H1 (cell line): ENCODE measurements at regions not wholly inside any gene's neighbourhood (a gene's known extent, or its start where the extent isn't known, plus 50 kb on each side); places are given as distances from the start of the nearest gene placed in this dataset.

Experiments
- GABPA ChIP-seq: IDR thresholded peaks from 2 replicates; pipeline ENCODE4 v1.6.1; 2011; ENCODE audit warnings: mild to moderate bottlenecking, low read length, moderate library complexity, borderline replicate concordance; ENCODE audit not compliant: insufficient read depth
- HDAC2 ChIP-seq, 2 experiments: fragments of 300-600 bp in 1 of 2; sonication (generic) in 1 of 2; IDR thresholded peaks; 2 replicates each; pipeline ENCODE4 v1.6.1; 2011 to 2012; ENCODE audit warnings: low read depth in 2 of 2, low read length in 2 of 2, mild to moderate bottlenecking in 2 of 2, moderate library complexity in 2 of 2, borderline replicate concordance in 1 of 2, inconsistent platforms in 1 of 2
- RAD21 ChIP-seq, 2 experiments: IDR thresholded peaks in 1 of 2; conservative IDR thresholded peaks in 1 of 2; 2 replicates each; pipeline ENCODE4 v1.6.1; 2011; ENCODE audit warnings: low read depth in 2 of 2, low read length in 2 of 2, improper control_type of control experiment in 1 of 2, inconsistent platforms in 1 of 2, mild to moderate bottlenecking in 1 of 2, moderate library complexity in 1 of 2
- RNF2 ChIP-seq: fragments of 200-900, 300-1000 bp; sonication (generic); IDR thresholded peaks from 2 replicates; pipeline ENCODE4 v1.7.1; 2016; ENCODE audit warnings: borderline replicate concordance, low read depth, mild to moderate bottlenecking, antibody characterized with exemption, low read length; ENCODE audit not compliant: poor library complexity, severe bottlenecking; ENCODE audit errors: missing control alignments
- SIN3A ChIP-seq, 2 experiments: IDR thresholded peaks in 1 of 2; conservative IDR thresholded peaks in 1 of 2; 2 replicates each; pipeline ENCODE4 v1.6.1; 2011 to 2012; ENCODE audit warnings: low read length in 2 of 2, improper control_type of control experiment in 1 of 2, low read depth in 1 of 2, mild to moderate bottlenecking in 1 of 2
- SIRT6 ChIP-seq: IDR thresholded peaks from one replicate; pipeline ENCODE4 v1.7.1; 2012; ENCODE audit warnings: low read length, inconsistent platforms
- SP2 ChIP-seq: IDR thresholded peaks from 2 replicates; pipeline ENCODE4 v1.6.1; 2012; ENCODE audit warnings: mild to moderate bottlenecking, low read length, inconsistent platforms
- TF ChIP-seq, protein P1 (sequence below): fragments of 300-600 bp; sonication (generic); IDR thresholded peaks from 2 replicates; pipeline ENCODE4 v1.7.1; 2012; ENCODE audit warnings: low read length, moderate library complexity, mild to moderate bottlenecking, inconsistent platforms; ENCODE audit not compliant: insufficient replicate concordance
- TF ChIP-seq, protein P2 (sequence below): IDR thresholded peaks from 2 replicates; pipeline ENCODE4 v1.6.1; 2011; ENCODE audit warnings: low read length, improper control_type of control experiment

DNA sequence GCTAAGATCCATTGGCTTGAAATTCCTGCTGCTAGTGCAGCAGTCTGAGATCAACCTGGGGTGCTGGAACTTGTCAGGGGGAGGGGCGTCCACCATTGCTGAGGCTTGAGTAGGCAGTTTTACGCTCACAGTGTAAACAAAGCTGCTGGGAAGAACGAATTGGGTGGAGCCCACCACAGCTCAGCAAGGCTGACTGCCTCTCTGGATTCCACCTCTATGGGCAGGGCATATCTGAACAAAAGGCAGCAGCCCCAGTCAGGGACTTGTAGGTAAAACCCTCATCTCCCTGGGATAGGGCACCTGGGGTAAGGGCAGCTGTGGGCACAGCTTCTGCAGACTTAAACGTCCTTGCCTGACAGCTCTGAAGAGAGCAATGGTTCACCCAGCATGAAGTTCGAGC is 191.7 kb downstream of the ALG10B start (continued):
- TF ChIP-seq HDAC2 (IDR thresholded peaks at IDR 0.05; ENCODE audit: borderline replicate concordance in 1 of 2, low read depth in 2 of 2, low read length in 2 of 2) (no peak), GABPA (no peak), RAD21 (IDR thresholded peaks at IDR 0.05 in 1 of 2, conservative IDR thresholded peaks at IDR 0.05 in 1 of 2; ENCODE audit: low read depth in 2 of 2, low read length in 2 of 2) (no peak), SP2 (no peak), RNF2 (no peak), SIN3A (conservative IDR thresholded peaks at IDR 0.05 in 1 of 2, IDR thresholded peaks at IDR 0.05 in 1 of 2; ENCODE audit: low read depth in 1 of 2, low read length in 2 of 2) (no peak), SIRT6 (no peak)
- TF ChIP-seq, protein P1, sequence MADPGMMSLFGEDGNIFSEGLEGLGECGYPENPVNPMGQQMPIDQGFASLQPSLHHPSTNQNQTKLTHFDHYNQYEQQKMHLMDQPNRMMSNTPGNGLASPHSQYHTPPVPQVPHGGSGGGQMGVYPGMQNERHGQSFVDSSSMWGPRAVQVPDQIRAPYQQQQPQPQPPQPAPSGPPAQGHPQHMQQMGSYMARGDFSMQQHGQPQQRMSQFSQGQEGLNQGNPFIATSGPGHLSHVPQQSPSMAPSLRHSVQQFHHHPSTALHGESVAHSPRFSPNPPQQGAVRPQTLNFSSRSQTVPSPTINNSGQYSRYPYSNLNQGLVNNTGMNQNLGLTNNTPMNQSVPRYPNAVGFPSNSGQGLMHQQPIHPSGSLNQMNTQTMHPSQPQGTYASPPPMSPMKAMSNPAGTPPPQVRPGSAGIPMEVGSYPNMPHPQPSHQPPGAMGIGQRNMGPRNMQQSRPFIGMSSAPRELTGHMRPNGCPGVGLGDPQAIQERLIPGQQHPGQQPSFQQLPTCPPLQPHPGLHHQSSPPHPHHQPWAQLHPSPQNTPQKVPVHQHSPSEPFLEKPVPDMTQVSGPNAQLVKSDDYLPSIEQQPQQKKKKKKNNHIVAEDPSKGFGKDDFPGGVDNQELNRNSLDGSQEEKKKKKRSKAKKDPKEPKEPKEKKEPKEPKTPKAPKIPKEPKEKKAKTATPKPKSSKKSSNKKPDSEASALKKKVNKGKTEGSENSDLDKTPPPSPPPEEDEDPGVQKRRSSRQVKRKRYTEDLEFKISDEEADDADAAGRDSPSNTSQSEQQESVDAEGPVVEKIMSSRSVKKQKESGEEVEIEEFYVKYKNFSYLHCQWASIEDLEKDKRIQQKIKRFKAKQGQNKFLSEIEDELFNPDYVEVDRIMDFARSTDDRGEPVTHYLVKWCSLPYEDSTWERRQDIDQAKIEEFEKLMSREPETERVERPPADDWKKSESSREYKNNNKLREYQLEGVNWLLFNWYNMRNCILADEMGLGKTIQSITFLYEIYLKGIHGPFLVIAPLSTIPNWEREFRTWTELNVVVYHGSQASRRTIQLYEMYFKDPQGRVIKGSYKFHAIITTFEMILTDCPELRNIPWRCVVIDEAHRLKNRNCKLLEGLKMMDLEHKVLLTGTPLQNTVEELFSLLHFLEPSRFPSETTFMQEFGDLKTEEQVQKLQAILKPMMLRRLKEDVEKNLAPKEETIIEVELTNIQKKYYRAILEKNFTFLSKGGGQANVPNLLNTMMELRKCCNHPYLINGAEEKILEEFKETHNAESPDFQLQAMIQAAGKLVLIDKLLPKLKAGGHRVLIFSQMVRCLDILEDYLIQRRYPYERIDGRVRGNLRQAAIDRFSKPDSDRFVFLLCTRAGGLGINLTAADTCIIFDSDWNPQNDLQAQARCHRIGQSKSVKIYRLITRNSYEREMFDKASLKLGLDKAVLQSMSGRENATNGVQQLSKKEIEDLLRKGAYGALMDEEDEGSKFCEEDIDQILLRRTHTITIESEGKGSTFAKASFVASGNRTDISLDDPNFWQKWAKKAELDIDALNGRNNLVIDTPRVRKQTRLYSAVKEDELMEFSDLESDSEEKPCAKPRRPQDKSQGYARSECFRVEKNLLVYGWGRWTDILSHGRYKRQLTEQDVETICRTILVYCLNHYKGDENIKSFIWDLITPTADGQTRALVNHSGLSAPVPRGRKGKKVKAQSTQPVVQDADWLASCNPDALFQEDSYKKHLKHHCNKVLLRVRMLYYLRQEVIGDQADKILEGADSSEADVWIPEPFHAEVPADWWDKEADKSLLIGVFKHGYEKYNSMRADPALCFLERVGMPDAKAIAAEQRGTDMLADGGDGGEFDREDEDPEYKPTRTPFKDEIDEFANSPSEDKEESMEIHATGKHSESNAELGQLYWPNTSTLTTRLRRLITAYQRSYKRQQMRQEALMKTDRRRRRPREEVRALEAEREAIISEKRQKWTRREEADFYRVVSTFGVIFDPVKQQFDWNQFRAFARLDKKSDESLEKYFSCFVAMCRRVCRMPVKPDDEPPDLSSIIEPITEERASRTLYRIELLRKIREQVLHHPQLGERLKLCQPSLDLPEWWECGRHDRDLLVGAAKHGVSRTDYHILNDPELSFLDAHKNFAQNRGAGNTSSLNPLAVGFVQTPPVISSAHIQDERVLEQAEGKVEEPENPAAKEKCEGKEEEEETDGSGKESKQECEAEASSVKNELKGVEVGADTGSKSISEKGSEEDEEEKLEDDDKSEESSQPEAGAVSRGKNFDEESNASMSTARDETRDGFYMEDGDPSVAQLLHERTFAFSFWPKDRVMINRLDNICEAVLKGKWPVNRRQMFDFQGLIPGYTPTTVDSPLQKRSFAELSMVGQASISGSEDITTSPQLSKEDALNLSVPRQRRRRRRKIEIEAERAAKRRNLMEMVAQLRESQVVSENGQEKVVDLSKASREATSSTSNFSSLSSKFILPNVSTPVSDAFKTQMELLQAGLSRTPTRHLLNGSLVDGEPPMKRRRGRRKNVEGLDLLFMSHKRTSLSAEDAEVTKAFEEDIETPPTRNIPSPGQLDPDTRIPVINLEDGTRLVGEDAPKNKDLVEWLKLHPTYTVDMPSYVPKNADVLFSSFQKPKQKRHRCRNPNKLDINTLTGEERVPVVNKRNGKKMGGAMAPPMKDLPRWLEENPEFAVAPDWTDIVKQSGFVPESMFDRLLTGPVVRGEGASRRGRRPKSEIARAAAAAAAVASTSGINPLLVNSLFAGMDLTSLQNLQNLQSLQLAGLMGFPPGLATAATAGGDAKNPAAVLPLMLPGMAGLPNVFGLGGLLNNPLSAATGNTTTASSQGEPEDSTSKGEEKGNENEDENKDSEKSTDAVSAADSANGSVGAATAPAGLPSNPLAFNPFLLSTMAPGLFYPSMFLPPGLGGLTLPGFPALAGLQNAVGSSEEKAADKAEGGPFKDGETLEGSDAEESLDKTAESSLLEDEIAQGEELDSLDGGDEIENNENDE: no peak
- TF ChIP-seq, protein P2, sequence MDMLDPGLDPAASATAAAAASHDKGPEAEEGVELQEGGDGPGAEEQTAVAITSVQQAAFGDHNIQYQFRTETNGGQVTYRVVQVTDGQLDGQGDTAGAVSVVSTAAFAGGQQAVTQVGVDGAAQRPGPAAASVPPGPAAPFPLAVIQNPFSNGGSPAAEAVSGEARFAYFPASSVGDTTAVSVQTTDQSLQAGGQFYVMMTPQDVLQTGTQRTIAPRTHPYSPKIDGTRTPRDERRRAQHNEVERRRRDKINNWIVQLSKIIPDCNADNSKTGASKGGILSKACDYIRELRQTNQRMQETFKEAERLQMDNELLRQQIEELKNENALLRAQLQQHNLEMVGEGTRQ: no peak
- TF ChIP-seq, all 59 proteins: peak for 0
